NCI-H1105 treated with DMSO at 0.1 percent for 48 hours (cell line): ENCODE measurements at regions not wholly inside any gene's neighbourhood (a gene's known extent, or its start where the extent isn't known, plus 50 kb on each side); places are given as distances from the start of the nearest gene placed in this dataset.

Source experiments
- DNase-seq: peaks from one replicate; lab custom pipeline; 2025; lab: John Stamatoyannopoulos, UW

- no peak for DNase-seq
These were observed 618.7 kb downstream of the DIAPH3 start for GRCh38 chr13:59545007-59545406.

- DNase-seq = no peak
These were observed 617.5 kb downstream of the DIAPH3 start for GRCh38 chr13:59546178-59546577.

GRCh38 chr13:59547950-59548349 is 615.8 kb downstream of the DIAPH3 start:
- DNase-seq = no peak

- no peak for DNase-seq
These were observed 600.8 kb downstream of the DIAPH3 start for GRCh38 chr13:59562924-59563323.

DNA sequence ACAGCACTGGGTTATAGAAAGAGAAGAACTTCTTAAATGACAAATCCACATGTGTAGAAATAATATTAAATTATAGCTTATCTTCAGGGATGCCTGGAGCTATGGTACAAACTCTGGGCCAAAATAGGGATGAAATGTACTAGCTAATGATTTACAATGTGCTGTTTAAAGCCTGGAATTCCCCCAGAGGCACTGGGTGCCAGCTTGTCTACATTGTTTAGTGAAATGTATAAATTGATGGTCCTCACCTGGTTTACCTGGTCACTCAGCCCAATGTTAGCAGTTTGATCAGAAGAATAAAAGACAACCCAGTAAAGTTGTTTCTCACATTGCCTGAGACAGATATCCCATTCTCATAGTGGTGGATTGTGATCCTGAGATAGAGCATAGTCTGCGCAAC is 597.2 kb downstream of the DIAPH3 start:
- DNase-seq = no peak

DNA sequence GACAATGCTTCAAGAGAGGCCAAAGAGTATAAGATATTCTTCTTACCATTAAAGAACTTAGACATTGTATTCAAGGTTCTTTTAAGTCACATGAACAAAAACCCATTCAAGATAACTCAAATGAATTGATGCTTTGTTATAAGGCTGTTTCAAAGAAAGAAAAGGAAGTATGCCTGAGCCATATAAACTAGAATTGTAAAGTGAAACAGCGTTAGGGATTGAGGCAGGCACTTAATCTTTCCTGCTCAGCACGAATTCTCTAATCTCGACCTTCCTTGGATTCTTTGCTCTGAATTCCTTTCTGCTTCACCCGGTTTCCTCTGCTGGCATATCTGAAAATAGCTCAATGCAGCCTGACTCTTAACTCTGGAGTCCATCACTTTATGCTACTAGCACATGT is 595.4 kb downstream of the DIAPH3 start:
- no peak for DNase-seq

- no peak for DNase-seq
These were observed 593.5 kb downstream of the DIAPH3 start for GRCh38 chr13:59570204-59570603.

- DNase-seq = no peak
These were observed 579.6 kb downstream of the DIAPH3 start for GRCh38 chr13:59584101-59584500.

GRCh38 chr13:59584761-59585670 is 578.7 kb downstream of the DIAPH3 start:
- no peak for DNase-seq

DNA sequence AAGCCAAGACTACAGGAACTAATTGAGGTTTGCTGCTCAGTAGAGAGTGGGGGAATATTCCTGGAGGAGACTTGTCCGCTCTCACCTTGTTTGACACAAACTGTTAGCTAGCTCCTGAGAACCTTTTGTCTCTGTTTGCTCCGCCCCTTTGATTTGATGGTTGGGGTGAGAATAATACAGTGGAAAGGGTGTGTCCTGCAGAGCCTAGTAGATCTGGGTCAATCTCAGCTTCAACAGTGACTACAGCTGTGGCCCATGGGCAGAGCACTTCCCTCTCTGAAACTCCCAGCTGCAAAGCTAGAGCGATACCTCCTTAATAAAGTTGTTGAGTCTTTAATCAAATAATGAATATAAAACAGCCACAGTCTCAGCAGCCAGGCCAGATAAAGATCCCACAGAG is 576.7 kb downstream of the DIAPH3 start:
- no peak for DNase-seq

GRCh38 chr13:59587971-59588716 is 575.6 kb downstream of the DIAPH3 start:
- no peak for DNase-seq

- no peak for DNase-seq
These were observed 575.0 kb downstream of the DIAPH3 start for GRCh38 chr13:59588717-59589067.

- DNase-seq = no peak
These were observed 561.7 kb downstream of the DIAPH3 start for GRCh38 chr13:59601993-59602392.

DNA sequence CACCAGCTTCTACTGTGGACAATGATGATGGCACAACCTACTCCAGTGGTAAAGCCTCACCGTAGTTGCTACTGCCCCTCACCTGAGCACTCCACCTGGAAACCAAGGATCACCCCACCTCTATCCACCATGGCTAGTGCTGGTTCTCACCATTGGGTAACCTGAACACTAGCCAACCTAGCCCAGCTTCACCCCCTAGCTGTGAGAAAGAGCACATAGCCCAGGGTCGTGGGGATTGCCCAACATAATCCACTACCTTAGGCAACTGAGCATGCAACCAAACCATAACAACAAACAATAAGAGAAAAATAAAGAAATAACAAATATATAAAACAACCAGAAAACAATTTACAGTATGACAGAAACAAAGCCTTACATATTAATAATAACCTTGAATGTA is 560.1 kb downstream of the DIAPH3 start:
- DNase-seq = no peak

DNA sequence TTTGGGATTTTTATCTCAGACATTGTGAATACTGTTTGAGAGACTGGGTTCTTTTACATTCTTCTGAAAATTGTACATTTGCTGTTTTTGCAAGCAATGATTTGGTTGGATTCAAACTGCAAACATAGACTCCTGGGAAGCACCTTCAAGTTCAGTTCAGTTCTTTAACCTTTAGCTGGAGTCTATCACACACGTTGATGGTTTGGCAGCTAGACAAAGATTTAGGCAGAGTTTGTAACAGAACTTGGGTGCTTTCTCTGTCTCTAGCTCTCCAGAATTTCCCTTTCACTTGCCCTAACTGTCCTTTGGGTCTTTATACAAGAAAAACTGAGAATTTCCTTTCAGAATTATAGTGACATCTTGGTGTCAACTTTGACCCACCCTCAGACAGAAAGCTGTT is 556.6 kb downstream of the DIAPH3 start:
- no peak for DNase-seq

DNA sequence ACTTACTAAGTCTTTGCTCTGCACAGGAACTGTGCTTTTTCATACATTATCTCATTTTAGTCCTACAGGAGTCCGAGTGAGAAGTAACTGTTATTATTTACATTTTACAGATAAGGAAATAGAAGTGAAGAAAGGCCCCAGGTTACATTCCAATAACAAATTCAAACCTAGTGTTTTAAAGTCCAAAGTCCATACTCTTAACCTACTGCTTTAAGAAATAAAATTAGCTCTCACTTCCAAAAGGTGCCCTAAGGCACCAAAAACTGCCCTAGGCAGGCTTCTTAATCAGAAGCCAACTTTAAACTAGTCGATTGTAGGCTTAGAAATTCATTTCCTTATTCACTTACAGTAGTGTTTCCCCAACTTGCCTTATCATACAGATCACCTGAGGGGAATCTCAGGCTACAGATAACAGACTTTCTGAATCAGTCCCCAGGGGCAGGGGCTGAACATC is 555.9 kb downstream of the DIAPH3 start:
- no peak for DNase-seq

DNA sequence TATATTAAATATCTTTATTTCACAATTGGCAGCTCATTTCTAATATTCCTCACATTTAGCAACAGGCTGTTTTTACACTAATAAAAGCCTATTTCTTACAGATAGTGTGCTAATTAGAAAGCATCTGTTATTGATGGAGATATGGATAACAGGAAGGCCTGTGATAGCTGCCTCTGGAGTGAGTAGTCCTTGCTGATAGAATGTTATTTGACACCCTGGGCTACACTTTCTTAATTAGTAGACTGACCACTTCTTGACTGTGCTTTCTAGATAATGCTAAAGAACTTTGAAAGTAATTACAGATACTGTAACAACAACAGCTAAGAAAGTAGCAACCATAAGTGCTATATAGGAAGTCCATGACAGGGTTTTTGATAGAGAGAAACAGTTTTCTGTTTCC is 554.3 kb downstream of the DIAPH3 start:
- no peak for DNase-seq
